ENCODE measurements at regions not wholly inside any gene's neighbourhood (a gene's known extent, or its start where the extent isn't known, plus 50 kb on each side); places are given as distances from the start of the nearest gene placed in this dataset.

- TF ChIP-seq CTCF (IDR thresholded peaks at IDR 0.05) = no peak
- TF ChIP-seq POLR2A (IDR thresholded peaks at IDR 0.05) = no peak
- TF ChIP-seq POLR2AphosphoS5 (IDR thresholded peaks at IDR 0.05; ENCODE audit: insufficient read depth in 1 of 2, low read depth in 1 of 2) = no peak
These were observed 124.5 kb upstream of the CIBAR2 start for GRCh38 chr16:85236818-85237150.

All from vagina (tissue), 2 donors.